ENCODE measurements at regions not wholly inside any gene's neighbourhood (a gene's known extent, or its start where the extent isn't known, plus 50 kb on each side); places are given as distances from the start of the nearest gene placed in this dataset.

GRCh38 chr12:127115468-127116035 is 1151.4 kb upstream of the TMEM132C start:
- TF ChIP-seq EZH2 (IDR thresholded peaks at IDR 0.05; ENCODE audit: low read length, unreplicated experiment): no peak
- TF ChIP-seq, protein P1, sequence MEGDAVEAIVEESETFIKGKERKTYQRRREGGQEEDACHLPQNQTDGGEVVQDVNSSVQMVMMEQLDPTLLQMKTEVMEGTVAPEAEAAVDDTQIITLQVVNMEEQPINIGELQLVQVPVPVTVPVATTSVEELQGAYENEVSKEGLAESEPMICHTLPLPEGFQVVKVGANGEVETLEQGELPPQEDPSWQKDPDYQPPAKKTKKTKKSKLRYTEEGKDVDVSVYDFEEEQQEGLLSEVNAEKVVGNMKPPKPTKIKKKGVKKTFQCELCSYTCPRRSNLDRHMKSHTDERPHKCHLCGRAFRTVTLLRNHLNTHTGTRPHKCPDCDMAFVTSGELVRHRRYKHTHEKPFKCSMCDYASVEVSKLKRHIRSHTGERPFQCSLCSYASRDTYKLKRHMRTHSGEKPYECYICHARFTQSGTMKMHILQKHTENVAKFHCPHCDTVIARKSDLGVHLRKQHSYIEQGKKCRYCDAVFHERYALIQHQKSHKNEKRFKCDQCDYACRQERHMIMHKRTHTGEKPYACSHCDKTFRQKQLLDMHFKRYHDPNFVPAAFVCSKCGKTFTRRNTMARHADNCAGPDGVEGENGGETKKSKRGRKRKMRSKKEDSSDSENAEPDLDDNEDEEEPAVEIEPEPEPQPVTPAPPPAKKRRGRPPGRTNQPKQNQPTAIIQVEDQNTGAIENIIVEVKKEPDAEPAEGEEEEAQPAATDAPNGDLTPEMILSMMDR (conservative IDR thresholded peaks at IDR 0.05; ENCODE audit: low read depth, low read length): no peak

Data from PC-3 (cell line).